AML-193 (cell line): ENCODE measurements at regions not wholly inside any gene's neighbourhood (a gene's known extent, or its start where the extent isn't known, plus 50 kb on each side); places are given as distances from the start of the nearest gene placed in this dataset.

ENCODE experiments used
- DNase-seq, 2 experiments: peaks; one replicate each; lab custom pipeline; 2025; lab: John Stamatoyannopoulos, UW

- no peak for DNase-seq
These were observed 192.4 kb upstream of the IGF1R start for GRCh38 chr15:98455904-98456303.

- no peak for DNase-seq
These were observed 171.8 kb upstream of the IGF1R start for GRCh38 chr15:98476559-98476958.

- no peak for DNase-seq
These were observed 167.5 kb upstream of the IGF1R start for GRCh38 chr15:98480844-98481243.

- no peak for DNase-seq
These were observed 164.7 kb upstream of the IGF1R start for GRCh38 chr15:98483575-98484130.

GRCh38 chr15:98484914-98485313 lies 163.4 kb upstream of the IGF1R start:
- no peak for DNase-seq

- DNase-seq, result no peak
These were observed 162.9 kb upstream of the IGF1R start for GRCh38 chr15:98485451-98485850.

GRCh38 chr15:98493966-98494511 lies 154.3 kb upstream of the IGF1R start:
- DNase-seq, result no peak

GRCh38 chr15:98501192-98501591 lies 147.1 kb upstream of the IGF1R start:
- DNase-seq, result no peak

GRCh38 chr15:98501632-98502031 lies 146.7 kb upstream of the IGF1R start:
- no peak for DNase-seq

- peak; percentile 28 to 30 for DNase-seq
These were observed 144.4 kb upstream of the IGF1R start for GRCh38 chr15:98503970-98504369.

GRCh38 chr15:98504998-98505397 lies 143.3 kb upstream of the IGF1R start:
- DNase-seq, result no peak

- DNase-seq, result no peak
These were observed 142.7 kb upstream of the IGF1R start for GRCh38 chr15:98505611-98506031.

GRCh38 chr15:98506172-98506571 lies 142.2 kb upstream of the IGF1R start:
- DNase-seq, result no peak

GRCh38 chr15:98506711-98507110 lies 141.6 kb upstream of the IGF1R start:
- no peak for DNase-seq

- DNase-seq, result no peak
These were observed 134.8 kb upstream of the IGF1R start for GRCh38 chr15:98513428-98513986.

GRCh38 chr15:98514034-98514622 lies 134.2 kb upstream of the IGF1R start:
- DNase-seq, result no peak

GRCh38 chr15:98518823-98519561 lies 129.3 kb upstream of the IGF1R start:
- peak; percentile 56 to 66 for DNase-seq

GRCh38 chr15:98519767-98520550 lies 128.4 kb upstream of the IGF1R start:
- DNase-seq, result no peak

- DNase-seq, result no peak
These were observed 126.2 kb upstream of the IGF1R start for GRCh38 chr15:98522127-98522526.

- DNase-seq, result no peak
These were observed 124.3 kb upstream of the IGF1R start for GRCh38 chr15:98523912-98524662.
